SK-N-MC (cell line): ENCODE measurements at regions not wholly inside any gene's neighbourhood (a gene's known extent, or its start where the extent isn't known, plus 50 kb on each side); places are given as distances from the start of the nearest gene placed in this dataset.

Source experiments
- DNase-seq: peaks from one replicate; pipeline ENCODE4 v3.0.0-alpha.2; 2011; ENCODE audit warnings: low read depth, low spot score
- H3K27ac ChIP-seq: fragments of 200-600 bp; sonication (generic); 2 replicates; pipeline ENCODE4 v1.5.1; 2016; ENCODE audit warnings: mixed run types
- H3K36me3 ChIP-seq: fragments of 200-600 bp; sonication (generic); 2 replicates; pipeline ENCODE4 v1.6.1; 2017; ENCODE audit warnings: antibody characterized with exemption, low read length, mixed read lengths; ENCODE audit not compliant: insufficient read depth
- H3K4me3 ChIP-seq: fragments of 200-600 bp; sonication (generic); 2 replicates; pipeline ENCODE4 v1.5.1; 2016
- H3K9ac ChIP-seq: fragments of 200-600 bp; sonication (generic); 2 replicates; pipeline ENCODE4 v1.8.0; 2017; ENCODE audit warnings: mixed run types, mixed read lengths; ENCODE audit not compliant: insufficient read length
- H3K9me3 ChIP-seq: fragments of 200-600 bp; sonication (generic); 2 replicates; pipeline ENCODE4 v1.6.1; 2017; ENCODE audit warnings: low read depth, mild to moderate bottlenecking, antibody characterized with exemption, low read length, moderate library complexity, mixed read lengths
- EZH2 ChIP-seq: fragments of 200-600 bp; sonication (generic); IDR thresholded peaks from one replicate; pipeline ENCODE4 v1.6.1; 2017; ENCODE audit warnings: antibody characterized with exemption
- FOXP2 ChIP-seq: optimal IDR thresholded peaks from 2 replicates; pipeline ENCODE3; 2011; ENCODE audit warnings: mild to moderate bottlenecking, moderate library complexity; ENCODE audit not compliant: insufficient read depth; ENCODE audit errors: extremely low read length, control extremely low read depth
- POLR2AphosphoS5 ChIP-seq: IDR thresholded peaks from 2 replicates; pipeline ENCODE4 v1.6.1; 2012; ENCODE audit warnings: mild to moderate bottlenecking, low read depth, low read length, borderline replicate concordance

DNA sequence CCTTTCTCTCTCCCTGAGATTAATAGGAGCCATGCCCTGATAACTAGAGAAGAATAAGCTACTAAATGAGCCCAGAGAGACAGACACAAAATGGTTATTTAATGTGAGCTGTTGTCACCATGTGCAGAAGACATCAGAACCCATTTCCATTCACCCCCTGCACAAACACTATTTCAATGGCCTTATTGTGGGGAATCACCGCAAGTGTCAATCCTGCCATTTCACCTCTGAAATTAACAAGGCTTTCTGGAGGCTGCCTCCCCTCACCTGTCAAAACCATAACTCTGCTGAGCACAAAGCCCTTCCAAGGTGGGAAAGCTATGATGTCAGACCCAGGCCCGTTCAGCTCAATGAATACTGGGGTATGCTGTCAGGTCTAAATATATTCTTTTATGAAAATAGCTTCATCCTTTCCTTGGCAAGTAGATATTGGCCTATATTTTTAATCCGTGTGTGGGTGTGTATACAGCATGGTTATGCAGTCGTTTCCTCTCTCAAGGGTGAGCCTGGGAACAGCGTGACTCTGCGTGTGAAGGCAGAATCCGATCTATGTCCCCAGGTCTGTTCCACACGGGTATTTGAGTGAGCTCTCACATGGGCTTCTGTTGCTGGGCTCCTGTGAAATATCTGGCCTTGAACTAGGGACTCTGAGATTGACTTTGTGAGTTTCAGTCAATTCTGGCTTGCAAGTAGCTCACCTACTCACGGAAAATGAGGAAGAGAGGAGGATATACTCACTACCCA is 266.3 kb downstream of the FBXW7 start:
- Histone ChIP-seq H3K27ac (no peak overlapping the region), H3K9ac (no peak overlapping the region), H3K9me3 (no peaks in the 10 kb centered on the region), H3K36me3 (no peaks in the 10 kb centered on the region), H3K4me3 (no peak overlapping the region)
- no peak for DNase-seq
- TF ChIP-seq FOXP2 (no peak), POLR2AphosphoS5 (no peak), EZH2 (no peak)

DNA sequence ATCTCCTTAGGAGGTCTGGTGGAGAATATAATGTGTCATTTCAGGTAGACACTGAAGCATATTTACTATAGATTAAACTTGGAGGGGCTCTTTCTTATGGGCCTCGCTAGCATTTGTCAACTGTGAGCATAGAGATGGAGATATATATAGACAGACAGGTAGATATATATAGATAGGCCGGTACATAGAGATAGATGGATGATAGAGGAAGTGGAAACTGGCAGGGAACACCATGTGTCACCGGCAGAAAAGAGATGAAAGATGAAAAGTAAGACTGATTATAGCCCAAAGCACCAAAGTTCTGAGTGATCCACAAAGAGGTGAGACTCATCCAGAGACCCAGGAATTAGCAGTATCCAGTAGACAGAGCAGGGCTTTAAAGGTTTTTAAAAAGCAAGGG is 268.1 kb downstream of the FBXW7 start:
- H3K4me3 ChIP-seq: no peak overlapping the region
- TF ChIP-seq EZH2 (no peak), FOXP2 (no peak)
- H3K27ac ChIP-seq: no peak overlapping the region
- no peak overlapping the region for H3K9ac ChIP-seq
- no peaks in the 10 kb centered on the region for H3K9me3 ChIP-seq
- no peaks in the 10 kb centered on the region for H3K36me3 ChIP-seq
- DNase-seq: no peak

GRCh38 chr4:152266831-152267480 is 268.9 kb downstream of the FBXW7 start:
- H3K9me3 ChIP-seq: no peaks in the 10 kb centered on the region
- TF ChIP-seq FOXP2 (no peak), EZH2 (no peak), POLR2AphosphoS5 (no peak)
- no peak for DNase-seq
- H3K27ac ChIP-seq: no peak overlapping the region
- H3K4me3 ChIP-seq: no peak overlapping the region
- no peaks in the 10 kb centered on the region for H3K36me3 ChIP-seq
- H3K9ac ChIP-seq: no peak overlapping the region

DNA sequence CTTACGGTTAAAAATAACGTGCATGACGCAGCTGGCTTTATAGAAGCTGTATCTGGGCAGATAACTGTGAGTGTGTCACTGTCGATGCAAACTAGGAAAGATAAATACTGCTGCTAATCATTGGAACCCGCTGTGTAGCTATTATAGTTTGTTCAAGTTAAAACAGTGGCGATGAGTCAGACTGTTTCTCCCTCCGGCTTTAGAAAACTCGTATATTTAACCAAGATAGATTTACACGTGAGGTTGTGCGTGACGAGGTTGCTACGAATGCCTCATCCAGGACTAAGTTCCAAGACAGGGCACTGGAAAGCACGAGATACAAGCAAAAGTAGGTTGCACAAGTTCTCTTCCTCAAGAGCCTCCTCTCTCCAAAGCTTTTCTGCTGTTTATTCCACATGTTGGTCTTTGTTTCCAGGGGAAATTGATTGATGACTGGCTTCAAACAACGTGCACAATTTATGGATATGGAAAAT is 270.7 kb downstream of the FBXW7 start:
- no peak for DNase-seq
- no peak overlapping the region for H3K27ac ChIP-seq
- H3K4me3 ChIP-seq: peak overlapping the region; percentile 29
- no peaks in the 10 kb centered on the region for H3K36me3 ChIP-seq
- peaks cover 4% of the 10 kb centered on the region; the same call in 1 of the 2 replicates for H3K9me3 ChIP-seq
- TF ChIP-seq EZH2: no peak
- TF ChIP-seq POLR2AphosphoS5: no peak
- no peak for TF ChIP-seq FOXP2
- no peak overlapping the region for H3K9ac ChIP-seq

GRCh38 chr4:152264106-152264505 is 271.8 kb downstream of the FBXW7 start:
- TF ChIP-seq EZH2 (no peak), FOXP2 (no peak), POLR2AphosphoS5 (no peak)
- Histone ChIP-seq H3K9ac (no peak overlapping the region), H3K9me3 (peaks cover 4% of the 10 kb centered on the region; the same call in 1 of the 2 replicates), H3K4me3 (no peak overlapping the region), H3K36me3 (no peaks in the 10 kb centered on the region), H3K27ac (no peak overlapping the region)
- no peak for DNase-seq

DNA sequence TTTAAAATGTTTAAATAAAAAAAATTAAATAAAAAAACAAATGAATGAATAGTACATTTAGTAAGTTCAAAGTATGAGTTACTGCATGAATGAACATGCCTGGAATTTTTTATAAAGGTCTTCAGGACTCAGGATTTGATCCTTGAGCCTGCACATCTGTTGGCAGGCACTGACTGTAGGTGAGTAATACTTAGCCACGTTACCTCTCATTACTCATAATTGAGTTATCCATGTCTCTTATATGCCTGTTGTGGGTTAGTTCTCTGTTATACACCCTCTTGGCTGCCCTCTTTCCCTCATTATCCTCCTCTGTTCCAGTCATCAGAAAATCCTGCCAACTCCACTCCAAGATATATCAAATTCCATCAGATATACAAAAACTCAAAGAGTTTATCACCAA is 276.0 kb downstream of the FBXW7 start:
- TF ChIP-seq POLR2AphosphoS5 (no peak), FOXP2 (no peak), EZH2 (no peak)
- no peak overlapping the region for H3K9ac ChIP-seq
- H3K4me3 ChIP-seq: no peak overlapping the region
- peaks cover 4% of the 10 kb centered on the region; the same call in 1 of the 2 replicates for H3K9me3 ChIP-seq
- no peak overlapping the region for H3K27ac ChIP-seq
- no peak for DNase-seq
- H3K36me3 ChIP-seq: no peaks in the 10 kb centered on the region

DNA sequence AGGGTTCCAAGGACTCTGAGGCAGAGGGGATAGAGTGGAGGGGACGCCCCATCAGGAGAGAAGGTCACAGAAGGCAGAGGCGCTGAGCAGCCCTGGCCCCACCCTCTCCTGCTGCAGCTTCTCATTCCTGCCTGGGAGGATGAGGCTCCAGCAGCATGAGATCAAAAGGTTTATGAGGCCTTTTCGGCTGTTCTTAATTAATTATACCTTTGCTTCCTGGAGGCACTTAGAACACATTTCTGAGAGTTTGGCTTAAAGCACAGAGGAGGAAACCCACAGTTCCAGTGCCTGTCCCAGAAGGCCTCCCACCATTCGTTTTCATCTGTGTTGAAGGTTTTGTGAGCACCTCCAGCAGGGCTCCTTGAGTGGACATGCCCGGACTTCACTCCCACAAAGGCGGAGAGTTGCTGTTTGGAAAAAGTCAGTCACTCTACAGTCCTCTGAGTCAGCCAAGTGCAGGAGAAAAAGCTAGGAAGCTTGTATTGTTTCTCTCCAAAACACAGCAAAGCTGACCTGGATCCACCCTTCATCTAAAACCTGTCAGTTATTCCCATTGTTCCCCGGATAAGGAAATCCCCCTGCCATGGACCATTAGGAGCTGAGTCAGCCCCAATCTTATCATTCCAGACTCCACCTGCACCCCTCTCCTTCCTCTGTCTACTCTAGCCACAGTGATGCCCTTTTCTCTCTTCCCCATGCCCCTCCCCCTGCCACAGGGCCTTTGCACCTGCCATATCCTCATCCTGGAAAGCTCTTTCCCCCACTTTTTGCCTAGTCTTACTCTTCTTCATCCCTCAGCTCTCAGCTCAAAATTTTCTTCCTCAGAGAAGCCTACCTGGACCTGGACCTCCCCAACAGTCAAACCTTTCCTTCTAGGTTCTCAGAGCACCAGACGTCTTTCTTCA is 276.8 kb downstream of the FBXW7 start:
- no peak for DNase-seq
- TF ChIP-seq POLR2AphosphoS5 (no peak), EZH2 (no peak), FOXP2 (no peak)
- Histone ChIP-seq H3K9ac (no peak overlapping the region), H3K27ac (no peak overlapping the region), H3K36me3 (no peaks in the 10 kb centered on the region), H3K9me3 (peaks cover 4% of the 10 kb centered on the region; the same call in 1 of the 2 replicates), H3K4me3 (no peak overlapping the region)

- Histone ChIP-seq H3K9me3 (peaks cover 4% of the 10 kb centered on the region; the same call in 1 of the 2 replicates), H3K9ac (no peak overlapping the region), H3K36me3 (no peaks in the 10 kb centered on the region), H3K4me3 (no peak overlapping the region), H3K27ac (no peak overlapping the region)
- TF ChIP-seq POLR2AphosphoS5: no peak
- TF ChIP-seq FOXP2: no peak
- TF ChIP-seq EZH2: no peak
- DNase-seq: no peak
Observed at GRCh38 chr4:152258391-152258790, 277.5 kb downstream of the FBXW7 start.
